ENCODE measurements at regions not wholly inside any gene's neighbourhood (a gene's known extent, or its start where the extent isn't known, plus 50 kb on each side); places are given as distances from the start of the nearest gene placed in this dataset.

GRCh38 chr3:76321614-76322013 is 536.3 kb upstream of the ZNF717 start:
- TF ChIP-seq, protein P1, sequence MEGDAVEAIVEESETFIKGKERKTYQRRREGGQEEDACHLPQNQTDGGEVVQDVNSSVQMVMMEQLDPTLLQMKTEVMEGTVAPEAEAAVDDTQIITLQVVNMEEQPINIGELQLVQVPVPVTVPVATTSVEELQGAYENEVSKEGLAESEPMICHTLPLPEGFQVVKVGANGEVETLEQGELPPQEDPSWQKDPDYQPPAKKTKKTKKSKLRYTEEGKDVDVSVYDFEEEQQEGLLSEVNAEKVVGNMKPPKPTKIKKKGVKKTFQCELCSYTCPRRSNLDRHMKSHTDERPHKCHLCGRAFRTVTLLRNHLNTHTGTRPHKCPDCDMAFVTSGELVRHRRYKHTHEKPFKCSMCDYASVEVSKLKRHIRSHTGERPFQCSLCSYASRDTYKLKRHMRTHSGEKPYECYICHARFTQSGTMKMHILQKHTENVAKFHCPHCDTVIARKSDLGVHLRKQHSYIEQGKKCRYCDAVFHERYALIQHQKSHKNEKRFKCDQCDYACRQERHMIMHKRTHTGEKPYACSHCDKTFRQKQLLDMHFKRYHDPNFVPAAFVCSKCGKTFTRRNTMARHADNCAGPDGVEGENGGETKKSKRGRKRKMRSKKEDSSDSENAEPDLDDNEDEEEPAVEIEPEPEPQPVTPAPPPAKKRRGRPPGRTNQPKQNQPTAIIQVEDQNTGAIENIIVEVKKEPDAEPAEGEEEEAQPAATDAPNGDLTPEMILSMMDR (IDR thresholded peaks at IDR 0.05) = no peak
- no peak for TF ChIP-seq TCF7L2 (IDR thresholded peaks at IDR 0.05; ENCODE audit: low read depth, low read length)
- TF ChIP-seq, protein P2, sequence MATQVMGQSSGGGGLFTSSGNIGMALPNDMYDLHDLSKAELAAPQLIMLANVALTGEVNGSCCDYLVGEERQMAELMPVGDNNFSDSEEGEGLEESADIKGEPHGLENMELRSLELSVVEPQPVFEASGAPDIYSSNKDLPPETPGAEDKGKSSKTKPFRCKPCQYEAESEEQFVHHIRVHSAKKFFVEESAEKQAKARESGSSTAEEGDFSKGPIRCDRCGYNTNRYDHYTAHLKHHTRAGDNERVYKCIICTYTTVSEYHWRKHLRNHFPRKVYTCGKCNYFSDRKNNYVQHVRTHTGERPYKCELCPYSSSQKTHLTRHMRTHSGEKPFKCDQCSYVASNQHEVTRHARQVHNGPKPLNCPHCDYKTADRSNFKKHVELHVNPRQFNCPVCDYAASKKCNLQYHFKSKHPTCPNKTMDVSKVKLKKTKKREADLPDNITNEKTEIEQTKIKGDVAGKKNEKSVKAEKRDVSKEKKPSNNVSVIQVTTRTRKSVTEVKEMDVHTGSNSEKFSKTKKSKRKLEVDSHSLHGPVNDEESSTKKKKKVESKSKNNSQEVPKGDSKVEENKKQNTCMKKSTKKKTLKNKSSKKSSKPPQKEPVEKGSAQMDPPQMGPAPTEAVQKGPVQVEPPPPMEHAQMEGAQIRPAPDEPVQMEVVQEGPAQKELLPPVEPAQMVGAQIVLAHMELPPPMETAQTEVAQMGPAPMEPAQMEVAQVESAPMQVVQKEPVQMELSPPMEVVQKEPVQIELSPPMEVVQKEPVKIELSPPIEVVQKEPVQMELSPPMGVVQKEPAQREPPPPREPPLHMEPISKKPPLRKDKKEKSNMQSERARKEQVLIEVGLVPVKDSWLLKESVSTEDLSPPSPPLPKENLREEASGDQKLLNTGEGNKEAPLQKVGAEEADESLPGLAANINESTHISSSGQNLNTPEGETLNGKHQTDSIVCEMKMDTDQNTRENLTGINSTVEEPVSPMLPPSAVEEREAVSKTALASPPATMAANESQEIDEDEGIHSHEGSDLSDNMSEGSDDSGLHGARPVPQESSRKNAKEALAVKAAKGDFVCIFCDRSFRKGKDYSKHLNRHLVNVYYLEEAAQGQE (IDR thresholded peaks at IDR 0.05; ENCODE audit: insufficient read depth in 1 of 2, low read depth in 2 of 2, low read length in 1 of 2) = no peak
- no peak for TF ChIP-seq POLR2AphosphoS5 (IDR thresholded peaks at IDR 0.05; ENCODE audit: low read depth, low read length)

Data from Panc1 (cell line).